K562 (cell line): ENCODE measurements at regions not wholly inside any gene's neighbourhood (a gene's known extent, or its start where the extent isn't known, plus 50 kb on each side); places are given as distances from the start of the nearest gene placed in this dataset.

Source experiments
- ATAC-seq: fragments of 200-7000 bp; cut with Tn5 transposase; 3 replicates; pipeline ENCODE4 v1.9.1; 2020; ENCODE audit warnings: moderate library complexity
- BruUV-seq: library from RNA; stranded (reverse); fragments of 400-500 nt; replicated peaks from 2 replicates; lab custom pipeline; 2021; lab: Mats Ljungman, UMichigan
- CTCF ChIA-PET: fragments of 300-600 bp; formaldehyde crosslinking; extraction: SDS; loops from one replicate; lab custom pipeline; 2021; ENCODE audit warnings: low intra/inter-chr PET ratio; lab: Yijun Ruan, JAX
- POLR2A ChIA-PET: fragments of 300-600, 350-650 bp; sonication (Branson Sonifier 250); formaldehyde crosslinking; extraction: SDS; loops from one replicate; lab custom pipeline; 2021; ENCODE audit warnings: antibody characterized with exemption, inconsistent platforms; lab: Yijun Ruan, JAX
- DNase-seq, 4 experiments: peaks; one replicate each; pipeline versions ENCODE4 v3.0.0 to v3.0.0-alpha.2; 2011 to 2018; ENCODE audit warnings: low spot score in 3 of 4, mixed read lengths in 3 of 4; ENCODE audit errors: extremely low read depth in 1 of 4
- FAIRE-seq: peaks from 2 replicates; lab custom pipeline; 2011; peaks lifted over from hg19 to GRCh38; lab: Jason Lieb, UNC
- H2AFZ ChIP-seq: 2 replicates; pipeline ENCODE4 v1.6.0; 2011; ENCODE audit warnings: low read depth, low read length, control low read depth, inconsistent platforms
- H3K27ac ChIP-seq: fragments of 200-600 bp; 3 replicates; pipeline ENCODE4 v1.8.0; 2011; ENCODE audit warnings: low read depth, mild to moderate bottlenecking, control low read depth, inconsistent platforms, low read length, moderate library complexity, mixed read lengths; ENCODE audit errors: extremely low read depth
- H3K27me3 ChIP-seq, 2 experiments: fragments of 300-600 bp in 1 of 2; 2 replicates in 1 of 2; 3 replicates in 1 of 2; pipeline versions ENCODE4 v1.6.0 to v1.8.0; 2011; ENCODE audit warnings: inconsistent platforms in 2 of 2, low read length in 2 of 2, mild to moderate bottlenecking in 1 of 2, mixed read lengths in 1 of 2, moderate library complexity in 1 of 2; ENCODE audit not compliant: control insufficient read depth in 2 of 2, insufficient read depth in 2 of 2
- H3K36me3 ChIP-seq: fragments of 300-600 bp; 3 replicates; pipeline ENCODE4 v1.8.0; 2011; ENCODE audit warnings: mild to moderate bottlenecking, low read length, inconsistent platforms; ENCODE audit not compliant: control insufficient read depth, insufficient read depth
- H3K4me1 ChIP-seq, 2 experiments: fragments of 200-600 bp in 1 of 2; replicated peaks in 1 of 2; 2 replicates in 1 of 2; 3 replicates in 1 of 2; pipeline versions ENCODE4 v1.5.1 to v1.8.0; 2011; ENCODE audit warnings: inconsistent platforms in 2 of 2, low read length in 2 of 2, mild to moderate bottlenecking in 1 of 2, mixed read lengths in 1 of 2, moderate library complexity in 1 of 2; ENCODE audit not compliant: control insufficient read depth in 2 of 2, insufficient read depth in 2 of 2
- H3K4me2 ChIP-seq: 2 replicates; pipeline ENCODE4 v1.6.1; 2011; ENCODE audit warnings: low read length, control low read depth, inconsistent platforms, mixed read lengths; ENCODE audit not compliant: insufficient read depth
- H3K4me3 ChIP-seq: fragments of 200-600 bp; sonication (generic), shearing (Covaris generic); 2 replicates; pipeline ENCODE4 v1.5.1; 2016; ENCODE audit warnings: control low read depth, inconsistent platforms
- H3K79me2 ChIP-seq: fragments of 200-600 bp; 3 replicates; pipeline ENCODE4 v1.8.0; 2011; ENCODE audit warnings: low read length, inconsistent platforms; ENCODE audit not compliant: control insufficient read depth, insufficient read depth
- H3K9ac ChIP-seq, 2 experiments: 2 replicates each; pipeline versions ENCODE4 v1.6.0 to v1.6.1; 2011; ENCODE audit warnings: low read depth in 2 of 2, low read length in 2 of 2, control low read depth in 1 of 2, inconsistent platforms in 1 of 2, mild to moderate bottlenecking in 1 of 2, mixed read lengths in 1 of 2; ENCODE audit not compliant: insufficient read depth in 1 of 2
- H3K9me1 ChIP-seq: one replicate; pipeline ENCODE4 v1.6.0; 2011; ENCODE audit warnings: inconsistent platforms, mild to moderate bottlenecking, low read length, moderate library complexity; ENCODE audit not compliant: control insufficient read depth, insufficient read depth
- H3K9me3 ChIP-seq: replicated peaks from 2 replicates; pipeline ENCODE4 v1.5.1; 2011; ENCODE audit warnings: low read depth, low read length, inconsistent platforms; ENCODE audit not compliant: control insufficient read depth, insufficient read depth
- H4K20me1 ChIP-seq: replicated peaks from 2 replicates; pipeline ENCODE4 v1.6.1; 2011; ENCODE audit warnings: low read length, inconsistent platforms, mixed read lengths; ENCODE audit not compliant: control insufficient read depth, insufficient read depth
- BRD9 ChIP-seq: fragments of 450-650 bp; IDR thresholded peaks from 2 replicates; pipeline ENCODE4 v1.6.1; 2018; ENCODE audit warnings: low read depth; ENCODE audit not compliant: partially characterized antibody
- CBX2 ChIP-seq: fragments of 200-600 bp; sonication (generic); IDR thresholded peaks from one replicate; pipeline ENCODE4 v1.6.1; 2012; ENCODE audit warnings: mild to moderate bottlenecking, low read length, inconsistent platforms; ENCODE audit not compliant: insufficient read depth, poor library complexity, severe bottlenecking
- GATA2 ChIP-seq: sonication (generic); formaldehyde crosslinking; IDR thresholded peaks from 2 replicates; pipeline ENCODE4 v1.4.0; 2020; ENCODE audit warnings: mild to moderate bottlenecking, missing genetic modification reagents
- HEY1 ChIP-seq: fragments of 250-450 bp; sonication (Bioruptor Pico); IDR thresholded peaks from 2 replicates; pipeline ENCODE4 v1.5.0; 2020; ENCODE audit warnings: mild to moderate bottlenecking, moderate library complexity, borderline replicate concordance
- MLX ChIP-seq, 2 experiments: fragments of 450-650 bp in 1 of 2; sonication (generic) in 1 of 2; formaldehyde crosslinking; conservative IDR thresholded peaks; 2 replicates each; pipeline versions ENCODE4 v1.4.0 to v1.8.1; 2020 to 2022; ENCODE audit warnings: mild to moderate bottlenecking in 1 of 2, missing genetic modification reagents in 1 of 2
- RFX7 ChIP-seq: fragments of 250-450 bp; sonication (Bioruptor Pico); IDR thresholded peaks from 2 replicates; pipeline ENCODE4 v1.5.1; 2021; ENCODE audit warnings: mild to moderate bottlenecking
- ZBTB8A ChIP-seq: fragments of 450-650 bp; IDR thresholded peaks from 2 replicates; pipeline ENCODE4 v1.6.1; 2018; ENCODE audit warnings: mild to moderate bottlenecking, moderate library complexity; ENCODE audit not compliant: partially characterized antibody
- ZNF398 ChIP-seq: fragments of 250-450 bp; sonication (Bioruptor Pico); IDR thresholded peaks from 2 replicates; pipeline ENCODE4 v1.8.0; 2021; ENCODE audit warnings: moderate library complexity, mild to moderate bottlenecking, inconsistent platforms
- ZNF75A ChIP-seq: fragments of 450-650 bp; formaldehyde crosslinking; IDR thresholded peaks from 2 replicates; pipeline ENCODE4 v1.4.0; 2020; ENCODE audit warnings: mild to moderate bottlenecking
- ZNF764 ChIP-seq: fragments of 250-450 bp; sonication (Bioruptor Pico); IDR thresholded peaks from 2 replicates; pipeline ENCODE4 v1.4.0; 2020; ENCODE audit warnings: low read depth, mild to moderate bottlenecking, moderate library complexity
- WGBS: fragments of 100-300 bp; shearing (Covaris generic); methylation state at CpG from one replicate; pipeline ENCODE4 v1.1.6; 2016; ENCODE audit warnings: low coverage, mixed read lengths; ENCODE audit not compliant: insufficient coverage; ENCODE audit errors: missing lambda C conversion rate; 5-methylcytosine and 5-hydroxymethylcytosine counted together
- in situ Hi-C: fragments of 300-500 bp; cut with MboI; formaldehyde crosslinking; loops from 4 replicates; pipeline ENCODE4 v1.15.0; 2018; ENCODE audit warnings: inconsistent platforms, mixed read lengths
- intact Hi-C: fragments of 100-400 bp; cut with micrococcal nuclease; formaldehyde crosslinking; loops from 2 replicates; pipeline ENCODE4 v1.14.2; 2022

GRCh38 chr17:79365836-79366770 lies 244.7 kb downstream of the RBFOX3 start:
- intact Hi-C loops = no loop called here
- FAIRE-seq (no peak), DNase-seq (no peak), ATAC-seq (no peak)
- BruUV-seq = no TSS peak
- Histone ChIP-seq H3K4me2 (no peak overlapping the region), H3K9me3 (no peaks in the 10 kb centered on the region), H4K20me1 (peaks cover 18% of the 10 kb centered on the region), H3K9me1 (no peaks in the 10 kb centered on the region), H3K4me1 (no peaks in the 10 kb centered on the region), H2AFZ (no peak overlapping the region), H3K4me3 (no peak overlapping the region), H3K27ac (no peak overlapping the region), H3K27me3 (peaks cover 7 to 61% of the 10 kb centered on the region in 2 experiments; a peak in 4 of 5 replicates), H3K9ac (no peak overlapping the region), H3K36me3 (no peaks in the 10 kb centered on the region), H3K79me2 (no peaks in the 10 kb centered on the region)
- TF ChIP-seq ZNF75A (CRISPR knock-in tag) (no peak), RFX7 (CRISPR knock-in tag) (no peak), HEY1 (no peak), CBX2 (no peak), ZBTB8A (no peak), MLX (CRISPR knock-in tag; conservative IDR thresholded peaks at IDR 0.05) (no peak), GATA2 (CRISPR knock-in tag) (no peak), ZNF398 (CRISPR knock-in tag) (no peak), ZNF764 (CRISPR knock-in tag) (no peak), BRD9 (no peak)
- ChIA-PET CTCF (no interaction called here), POLR2A (no interaction called here)
- in situ Hi-C loops = no loop called here
- WGBS = 1% methylated on average over 28 of the region's 28 CpGs
